LoVo (cell line): ENCODE measurements at regions not wholly inside any gene's neighbourhood (a gene's known extent, or its start where the extent isn't known, plus 50 kb on each side); places are given as distances from the start of the nearest gene placed in this dataset.
"Not testable (repeated sequence)": the region's sequence is repeated elsewhere in the genome, so short reads cannot be mapped to it uniquely, and the experiment has no call there.

Experiments
- DNase-seq: peaks from one replicate; pipeline ENCODE4 v3.0.0-alpha.2; 2016; ENCODE audit warnings: low spot score

DNA sequence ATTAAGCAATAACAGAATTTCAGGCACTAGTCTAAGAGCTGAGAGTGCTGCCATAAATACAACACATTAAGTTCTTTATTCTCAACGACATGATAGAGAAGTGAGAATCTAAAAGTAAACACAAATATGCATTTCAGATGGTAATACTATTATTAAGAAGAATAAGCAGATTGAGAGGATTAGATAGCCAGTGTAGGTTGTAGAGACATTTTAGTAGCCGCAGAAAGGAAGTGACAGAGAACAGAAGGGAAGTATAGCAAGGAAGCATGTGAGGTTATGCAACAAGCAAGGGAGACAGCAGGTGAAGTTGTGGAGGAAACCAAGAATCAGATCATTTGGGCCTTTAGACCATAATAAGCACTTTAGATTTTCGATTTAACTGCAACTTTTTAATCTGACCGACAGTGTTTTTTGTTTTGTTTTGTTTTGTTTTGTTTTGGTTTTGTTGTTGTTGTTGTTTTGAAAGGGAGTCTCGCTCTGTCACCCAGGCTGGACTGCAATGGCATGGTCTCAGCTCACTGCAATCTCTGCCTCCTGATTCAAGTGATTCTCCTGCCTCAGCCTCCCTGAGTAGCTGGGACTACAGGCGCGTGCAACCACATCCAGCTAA is 737.0 kb upstream of the ADGRB3 start:
- DNase-seq = no peak

DNA sequence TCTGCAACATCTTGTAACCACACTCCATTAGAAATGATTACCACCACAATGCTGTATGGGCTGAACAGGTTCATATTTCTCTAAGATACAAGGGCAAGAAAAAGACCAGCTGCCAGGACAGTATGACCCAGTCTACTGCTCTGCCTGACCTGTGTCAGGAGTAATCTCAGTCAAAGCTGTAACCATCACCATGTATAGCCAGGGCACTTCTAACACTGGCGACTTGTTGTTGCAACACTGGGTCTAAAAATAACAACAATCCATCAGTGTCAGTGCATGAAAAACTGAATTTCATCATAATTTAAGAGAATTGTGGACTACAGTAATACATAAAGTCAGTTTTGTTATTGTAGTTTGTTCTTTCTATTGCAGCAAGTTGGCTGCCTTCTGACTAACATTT is 738.6 kb upstream of the ADGRB3 start:
- DNase-seq = no peak

GRCh38 chr6:67889682-67889995 is 745.4 kb upstream of the ADGRB3 start:
- no peak for DNase-seq

DNA sequence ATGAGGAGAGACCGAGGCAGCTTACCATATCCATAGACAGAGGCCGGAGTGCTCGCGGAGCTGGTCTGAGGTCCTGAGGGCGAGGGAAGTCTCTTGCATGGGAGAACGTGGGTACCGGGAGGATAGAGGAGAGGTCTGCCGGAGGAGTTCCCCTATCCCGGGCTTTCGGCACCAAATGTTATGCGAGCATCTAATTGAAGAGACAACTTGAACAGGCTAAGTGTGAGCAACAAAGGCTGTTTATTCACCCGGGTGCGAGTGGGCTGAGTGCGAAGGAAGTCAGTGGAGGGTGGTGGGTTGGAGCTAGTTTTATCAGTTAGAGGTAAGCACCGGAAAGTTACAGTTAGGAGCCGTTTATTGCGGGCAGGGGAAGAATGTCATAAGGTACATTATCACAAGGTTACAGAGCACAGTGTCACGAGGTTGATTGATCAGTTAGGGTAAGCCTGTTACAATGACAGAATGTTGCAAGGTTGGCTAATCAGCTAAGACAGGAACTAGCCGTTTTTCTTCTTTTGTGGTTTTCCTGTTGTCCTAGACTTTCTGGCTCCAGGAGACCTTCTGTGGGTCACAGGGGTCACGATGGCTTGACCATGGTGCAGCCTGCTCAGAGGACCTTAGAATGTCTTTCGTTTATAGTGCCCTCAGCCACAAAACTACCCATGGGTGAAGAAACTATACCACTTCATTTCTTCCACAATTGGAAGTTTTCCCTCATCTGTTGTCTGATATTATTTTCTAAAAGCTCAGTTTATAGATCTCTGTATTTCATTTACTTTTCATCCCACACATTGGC is 746.0 kb upstream of the ADGRB3 start:
- no peak for DNase-seq

GRCh38 chr6:67888546-67888885 is 746.6 kb upstream of the ADGRB3 start:
- no peak for DNase-seq

GRCh38 chr6:67887747-67888545 is 747.1 kb upstream of the ADGRB3 start:
- DNase-seq = no peak

GRCh38 chr6:67887419-67887746 is 747.7 kb upstream of the ADGRB3 start:
- DNase-seq = no peak

DNA sequence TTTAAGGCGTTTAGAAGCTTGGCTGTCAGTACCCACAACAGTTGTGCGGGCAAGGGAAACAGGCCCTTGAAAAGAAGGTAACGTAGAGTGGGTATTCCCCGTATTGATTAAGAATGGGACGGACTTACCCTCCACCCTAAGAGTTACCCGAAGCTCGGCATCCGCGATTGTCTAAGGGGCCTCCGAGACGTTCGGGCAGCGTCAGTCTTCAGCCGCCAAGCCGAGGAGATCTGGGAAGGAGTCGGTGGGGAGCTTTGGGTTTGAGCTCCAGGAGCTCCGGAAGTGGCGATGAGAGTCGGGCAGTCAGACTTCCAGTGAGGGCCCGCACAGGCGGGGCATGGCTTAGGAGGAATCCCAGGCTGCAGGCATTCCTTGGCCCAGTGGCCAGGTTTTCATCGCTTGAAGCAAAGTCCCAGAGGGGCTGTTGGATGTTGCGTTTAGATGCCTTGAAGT is 748.2 kb upstream of the ADGRB3 start:
- no peak for DNase-seq

GRCh38 chr6:67886036-67886707 is 748.9 kb upstream of the ADGRB3 start:
- DNase-seq = no peak

DNA sequence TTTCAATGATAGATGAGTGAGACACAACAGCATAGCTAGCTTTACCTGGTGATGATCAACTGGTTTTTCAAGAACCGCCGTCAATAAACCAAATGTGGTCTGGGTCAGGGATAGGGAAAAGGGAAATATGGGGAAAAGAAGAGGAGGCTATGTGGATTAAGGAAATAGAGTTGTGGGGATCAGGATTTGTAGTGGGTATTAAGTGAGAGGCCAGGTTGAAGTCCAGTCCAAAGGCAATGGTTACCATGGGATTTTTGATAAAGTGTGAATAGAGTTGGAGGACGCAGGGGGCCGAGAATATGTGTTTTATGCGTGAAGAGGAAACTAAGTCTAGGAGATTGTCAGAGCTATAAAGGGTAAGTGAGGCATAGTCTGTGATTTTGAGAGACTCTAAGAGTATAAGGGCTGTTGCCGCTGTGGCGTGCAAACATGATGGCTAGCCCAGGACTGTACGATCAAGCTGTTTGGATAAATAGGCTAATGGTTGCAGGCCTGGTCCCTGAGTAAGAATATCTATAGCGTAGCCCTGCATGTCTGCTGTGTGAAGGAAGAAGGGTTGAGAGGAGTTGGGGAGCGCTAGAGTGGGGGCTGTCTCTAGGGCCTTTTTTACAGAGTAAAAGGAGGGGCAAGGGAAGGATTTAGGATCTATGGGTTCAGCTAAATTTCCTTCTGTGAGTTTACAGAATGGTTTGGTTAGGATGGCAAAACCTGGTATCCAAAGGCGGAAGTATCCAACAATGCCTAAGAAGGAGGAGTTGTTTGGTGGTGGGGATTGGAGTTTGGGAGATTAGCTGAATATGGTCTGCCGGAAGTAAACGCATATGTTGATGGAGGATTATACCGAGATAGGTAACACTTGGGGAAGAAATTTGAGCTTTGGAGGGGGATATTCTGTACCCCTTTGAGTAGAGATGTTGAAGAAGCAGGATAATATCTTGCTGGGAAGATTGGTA is 749.7 kb upstream of the ADGRB3 start:
- DNase-seq = no peak

DNA sequence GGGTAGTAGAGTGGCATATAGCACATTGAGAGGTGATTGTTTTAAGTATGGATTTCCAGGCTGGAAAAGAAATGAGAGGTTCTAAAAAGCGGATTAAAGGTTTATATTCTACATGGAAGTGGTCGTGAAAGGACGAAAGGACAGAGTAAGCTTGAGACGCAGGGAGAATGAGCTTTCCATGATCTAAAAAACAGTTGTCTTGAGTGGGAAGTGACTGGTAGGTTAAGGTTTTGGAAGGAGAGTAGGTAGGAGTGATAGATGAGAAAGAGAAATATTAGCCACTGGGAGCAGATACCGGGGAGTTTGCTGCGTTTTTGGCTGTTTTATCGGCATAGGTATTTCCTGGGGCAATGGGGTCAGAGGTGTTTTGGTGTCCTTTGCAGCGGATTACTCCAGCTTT is 750.6 kb upstream of the ADGRB3 start:
- DNase-seq = no peak

GRCh38 chr6:67883500-67884366 is 751.3 kb upstream of the ADGRB3 start:
- DNase-seq = no peak

DNA sequence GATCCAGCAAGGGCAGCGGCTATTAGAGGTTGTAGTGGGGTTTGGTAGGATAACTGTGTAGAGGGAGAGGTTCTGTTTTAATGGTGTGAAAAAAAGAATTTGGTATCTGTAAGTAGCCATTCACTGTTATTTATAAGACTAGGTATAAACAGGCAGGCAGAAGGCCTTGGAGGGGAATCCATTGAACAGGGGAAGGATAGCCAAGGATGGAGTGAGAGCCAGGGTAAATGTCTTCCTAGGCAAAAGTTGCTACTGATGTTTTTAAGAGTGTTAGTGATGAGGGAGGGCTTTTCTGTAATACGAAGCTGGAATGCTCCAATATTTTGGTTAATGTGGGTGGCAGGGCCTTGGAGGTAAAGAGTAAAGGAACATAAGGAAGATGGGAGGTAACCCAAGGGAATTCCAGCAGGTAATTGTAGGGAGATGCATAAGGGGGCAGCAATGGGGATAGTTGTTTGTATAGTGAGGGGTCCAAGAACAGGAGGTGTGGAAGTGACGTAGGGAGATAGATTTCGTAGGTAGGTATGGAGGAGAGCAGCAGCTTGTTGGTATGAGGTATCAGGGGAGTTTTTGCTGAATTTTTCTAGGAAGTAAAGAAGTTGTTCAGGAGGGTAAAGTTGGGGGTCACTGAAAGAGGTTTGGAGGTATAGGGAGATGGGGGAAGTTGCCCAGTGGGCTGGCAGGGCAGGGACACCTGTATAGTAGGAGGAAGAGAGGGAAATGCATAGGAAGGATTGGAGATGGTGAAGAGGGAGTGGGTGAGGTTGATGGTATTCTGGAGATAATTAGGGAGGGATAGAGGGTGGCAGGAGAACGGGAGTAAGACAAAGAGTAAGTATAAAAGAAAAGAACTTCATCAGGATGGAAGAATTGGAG is 752.4 kb upstream of the ADGRB3 start:
- no peak for DNase-seq

- no peak for DNase-seq
Observed at GRCh38 chr6:67881706-67882065, 753.4 kb upstream of the ADGRB3 start.

DNA sequence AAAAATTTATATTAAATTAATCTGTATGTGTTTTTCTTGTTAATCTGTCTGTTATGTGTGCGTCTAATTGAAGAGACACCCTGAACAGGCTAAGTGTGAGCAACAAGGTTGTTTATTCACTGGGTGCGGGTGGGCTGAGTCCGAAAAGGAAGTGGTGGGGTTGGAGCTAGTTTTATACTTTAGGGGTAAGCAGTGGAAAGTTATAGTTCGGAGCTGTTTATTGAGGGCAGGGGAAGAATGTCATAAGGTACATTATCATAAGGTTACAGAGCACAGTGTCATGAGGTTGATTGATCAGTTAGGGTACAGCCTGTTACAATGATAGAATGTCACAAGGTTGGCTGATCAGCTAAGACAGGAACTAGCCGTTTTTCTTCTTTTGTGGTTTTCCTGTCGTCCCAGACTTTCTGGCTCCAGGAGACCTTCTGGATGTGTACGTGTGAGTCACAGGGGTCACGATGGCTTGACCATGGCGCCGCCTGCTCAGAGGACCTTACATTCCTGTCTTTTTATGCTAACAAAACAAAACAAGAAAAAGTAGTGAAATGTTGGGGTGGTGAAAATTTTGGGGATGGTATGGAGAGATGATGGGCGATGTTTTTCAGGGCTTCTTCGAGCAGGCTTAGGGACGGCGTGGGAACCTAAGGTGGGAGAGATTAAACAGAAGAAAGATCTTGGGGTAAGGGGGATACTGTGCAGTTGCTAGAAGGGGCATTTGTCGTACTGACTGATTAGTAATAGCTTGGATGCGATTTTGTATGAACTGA is 754.0 kb upstream of the ADGRB3 start:
- no peak for DNase-seq

DNA sequence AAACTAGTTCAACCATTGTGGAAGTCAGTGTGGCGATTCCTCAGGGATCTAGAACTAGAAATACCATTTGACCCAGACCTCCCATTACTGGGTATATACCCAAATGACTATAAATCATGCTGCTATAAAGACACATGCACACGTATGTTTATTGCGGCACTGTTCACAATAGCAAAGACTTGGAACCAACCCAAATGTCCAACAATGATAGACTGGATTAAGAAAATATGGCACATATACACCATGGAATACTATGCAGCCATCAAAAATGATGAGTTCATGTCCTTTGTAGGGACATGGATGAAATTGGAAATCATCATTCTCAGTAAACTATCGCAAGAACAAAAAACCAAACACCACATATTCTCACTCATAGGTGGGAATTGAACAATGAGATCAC is 754.7 kb upstream of the ADGRB3 start:
- not testable (repeated sequence) for DNase-seq

DNA sequence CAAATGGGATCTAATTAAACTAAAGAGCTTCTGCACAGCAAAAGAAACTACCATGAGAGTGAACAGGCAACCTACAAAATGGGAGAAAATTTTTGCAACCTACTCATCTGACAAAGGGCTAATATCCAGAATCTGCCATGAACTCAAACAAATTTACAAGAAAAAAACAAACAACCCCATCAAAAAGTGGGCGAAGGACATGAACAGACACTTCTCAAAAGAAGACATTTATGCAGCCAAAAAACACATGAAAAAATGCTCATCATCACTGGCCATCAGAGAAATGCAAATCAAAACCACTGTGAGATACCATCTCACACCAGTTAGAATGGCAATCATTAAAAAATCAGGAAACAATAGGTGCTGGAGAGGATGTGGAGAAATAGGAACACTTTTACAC is 755.2 kb upstream of the ADGRB3 start:
- DNase-seq = not testable (repeated sequence)

DNA sequence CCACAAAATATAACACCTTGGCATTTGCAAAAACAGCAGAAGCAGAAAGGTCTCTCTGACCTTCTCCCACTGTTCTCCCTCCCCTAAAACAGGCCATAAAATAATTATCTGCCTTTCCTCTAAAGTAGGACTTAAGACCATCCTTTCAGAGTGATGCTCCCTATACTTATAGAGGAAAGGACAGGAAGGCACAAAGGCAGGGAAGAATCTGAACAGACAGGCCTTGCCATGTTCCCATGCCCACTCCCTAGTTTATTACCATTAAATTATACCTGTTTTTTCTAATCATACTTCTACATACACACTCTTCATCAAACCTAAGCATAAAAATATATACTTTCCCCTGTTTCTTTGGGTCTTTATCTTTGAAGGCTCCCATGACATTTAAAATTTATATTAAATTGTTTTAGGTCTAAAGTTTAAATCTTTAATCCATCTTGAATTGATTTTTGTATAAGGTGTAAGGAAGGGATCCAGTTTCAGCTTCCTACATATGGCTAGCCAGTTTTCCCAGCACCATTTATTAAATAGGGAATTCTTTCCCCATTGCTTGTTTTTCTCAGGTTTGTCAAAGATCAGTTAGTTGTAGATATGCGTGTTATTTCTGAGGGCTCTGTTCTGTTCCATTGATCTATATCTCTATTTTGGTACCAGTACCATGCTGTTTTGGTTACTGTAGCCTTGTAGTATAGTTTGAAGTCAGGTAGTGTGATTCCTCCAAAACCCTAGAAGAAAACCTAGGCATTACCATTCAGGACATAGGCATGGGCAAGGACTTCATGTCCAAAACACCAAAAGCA is 755.8 kb upstream of the ADGRB3 start:
- DNase-seq = not testable (repeated sequence)
